Activated CD4-positive, alpha-beta memory T cell treated with anti-CD3 and anti-CD28 coated beads for 36 hours (primary cell): ENCODE measurements at regions not wholly inside any gene's neighbourhood (a gene's known extent, or its start where the extent isn't known, plus 50 kb on each side); places are given as distances from the start of the nearest gene placed in this dataset.

ENCODE experiments used
- CTCF ChIA-PET: fragments of 350-600 bp; sonication (Branson Sonifier 250); formaldehyde crosslinking; loops from one replicate; lab custom pipeline; 2021; ENCODE audit warnings: antibody characterized with exemption, inconsistent platforms; lab: Charles Lee
- POLR2A ChIA-PET: fragments of 350-600 bp; sonication (Branson Sonifier 250); formaldehyde crosslinking; loops from one replicate; lab custom pipeline; 2021; ENCODE audit warnings: antibody characterized with exemption; lab: Charles Lee
- DNase-seq: peaks from one replicate; pipeline ENCODE4 v3.0.0-alpha.2; 2020
- H3K27ac Mint-ChIP-seq: one replicate; pipeline ENCODE4 v1.8.0; 2021; ENCODE audit warnings: mixed read lengths
- H3K27me3 Mint-ChIP-seq: one replicate; pipeline ENCODE4 v1.8.0; 2021; ENCODE audit warnings: mixed read lengths
- H3K36me3 Mint-ChIP-seq: one replicate; pipeline ENCODE4 v1.8.0; 2021; ENCODE audit warnings: mixed read lengths
- H3K4me1 Mint-ChIP-seq: one replicate; pipeline ENCODE4 v1.8.0; 2021; ENCODE audit warnings: low read depth, mixed read lengths
- H3K4me3 Mint-ChIP-seq: one replicate; pipeline ENCODE4 v1.8.0; 2021; ENCODE audit warnings: mild to moderate bottlenecking, mixed read lengths
- H3K9me3 Mint-ChIP-seq: one replicate; pipeline ENCODE4 v1.8.0; 2021; ENCODE audit warnings: mixed read lengths
- intact Hi-C: fragments of 100-400 bp; cut with micrococcal nuclease; formaldehyde crosslinking; loops from one replicate; pipeline ENCODE4 v1.15.1; 2023

- no peak overlapping the region for H3K27ac Mint-ChIP-seq
- H3K9me3 Mint-ChIP-seq = peaks cover 11% of the 10 kb centered on the region
- no peak for DNase-seq
- H3K36me3 Mint-ChIP-seq = peaks cover 3% of the 10 kb centered on the region
- peaks cover 5% of the 10 kb centered on the region for H3K27me3 Mint-ChIP-seq
- intact Hi-C loops = no loop called here
- ChIA-PET CTCF (no interaction called here), POLR2A (no interaction called here)
- H3K4me3 Mint-ChIP-seq = no peak overlapping the region
- H3K4me1 Mint-ChIP-seq = no peaks in the 10 kb centered on the region
Measured at GRCh38 chr1:178020968-178021640, 51.2 kb upstream of the SEC16B start.

GRCh38 chr1:178021950-178022349 is 52.1 kb upstream of the SEC16B start:
- intact Hi-C loops = no loop called here
- Mint-ChIP-seq H3K36me3 (peaks cover 3% of the 10 kb centered on the region), H3K9me3 (peaks cover 11% of the 10 kb centered on the region), H3K4me1 (no peaks in the 10 kb centered on the region), H3K27ac (no peak overlapping the region), H3K27me3 (peaks cover 5% of the 10 kb centered on the region), H3K4me3 (no peak overlapping the region)
- CTCF ChIA-PET = no interaction called here
- no peak for DNase-seq
- POLR2A ChIA-PET = no interaction called here

DNA sequence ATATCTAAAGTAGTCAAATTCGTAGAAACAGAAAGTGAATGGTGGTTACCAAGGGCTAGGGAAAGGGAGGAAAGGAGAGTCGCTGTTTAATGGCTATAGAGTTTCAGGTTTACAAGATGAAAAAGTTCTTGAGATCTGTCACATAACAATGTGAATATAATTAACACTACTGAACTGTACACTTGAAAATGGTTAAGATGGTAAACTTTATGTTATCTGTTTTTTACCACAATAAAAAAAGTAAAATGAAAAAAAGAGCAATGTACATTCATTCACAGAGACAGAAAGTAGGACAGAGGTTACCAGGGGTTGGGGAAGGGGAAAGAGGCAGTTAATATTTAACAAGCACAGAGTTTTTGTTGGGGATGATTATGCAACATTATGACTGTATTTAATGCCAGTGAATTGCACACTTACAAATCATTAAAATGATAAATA is 53.3 kb upstream of the SEC16B start:
- no peaks in the 10 kb centered on the region for H3K36me3 Mint-ChIP-seq
- no peak overlapping the region for H3K4me3 Mint-ChIP-seq
- no peaks in the 10 kb centered on the region for H3K27me3 Mint-ChIP-seq
- H3K27ac Mint-ChIP-seq = no peak overlapping the region
- no peak for DNase-seq
- peaks cover 4% of the 10 kb centered on the region for H3K9me3 Mint-ChIP-seq
- CTCF ChIA-PET = no interaction called here
- intact Hi-C loops = no loop called here
- no peaks in the 10 kb centered on the region for H3K4me1 Mint-ChIP-seq
- POLR2A ChIA-PET = no interaction called here

- no peak overlapping the region for H3K4me3 Mint-ChIP-seq
- POLR2A ChIA-PET = no interaction called here
- no peaks in the 10 kb centered on the region for H3K4me1 Mint-ChIP-seq
- no peak overlapping the region for H3K27ac Mint-ChIP-seq
- no peaks in the 10 kb centered on the region for H3K27me3 Mint-ChIP-seq
- intact Hi-C loops = no loop called here
- DNase-seq = no peak
- CTCF ChIA-PET = no interaction called here
- H3K36me3 Mint-ChIP-seq = no peaks in the 10 kb centered on the region
- no peaks in the 10 kb centered on the region for H3K9me3 Mint-ChIP-seq
Measured at GRCh38 chr1:178024504-178024903, 54.6 kb upstream of the SEC16B start.

DNA sequence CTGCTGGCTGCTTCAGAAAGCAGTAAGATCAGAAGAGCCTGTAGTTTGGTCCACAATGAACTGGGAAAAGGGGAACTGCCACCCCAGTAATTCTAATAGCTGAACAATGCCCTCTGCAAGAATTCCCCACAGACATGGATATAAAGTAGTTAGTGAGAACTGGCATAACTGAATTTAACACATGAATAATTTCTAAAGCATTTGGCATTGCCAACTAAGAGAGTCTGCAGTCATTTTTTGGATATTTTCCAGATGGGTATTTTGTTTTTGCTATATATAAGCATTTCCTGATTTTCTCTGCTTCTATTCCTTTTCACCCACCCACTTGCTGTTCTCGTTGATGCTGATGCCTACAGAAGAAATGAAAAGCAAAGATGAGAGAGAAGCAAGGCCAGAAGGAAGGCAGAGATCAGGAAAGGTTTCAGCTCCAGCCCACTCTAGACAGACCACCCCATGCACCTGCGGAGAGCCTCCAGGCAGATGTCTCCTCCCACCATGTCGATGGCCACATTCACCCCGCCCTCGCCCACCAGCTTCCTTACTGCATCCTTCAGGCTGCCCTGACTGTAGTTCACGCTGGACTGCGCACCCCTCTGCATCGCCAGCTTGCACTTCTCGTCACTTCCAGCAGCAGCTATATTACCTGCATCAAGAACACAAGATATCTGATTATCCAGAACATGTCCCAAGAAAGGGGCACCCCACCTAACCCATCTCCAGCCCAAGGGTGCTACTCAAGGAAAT is 55.9 kb upstream of the SEC16B start:
- Mint-ChIP-seq H3K4me1 (no peaks in the 10 kb centered on the region), H3K9me3 (no peaks in the 10 kb centered on the region), H3K27ac (no peak overlapping the region), H3K36me3 (no peaks in the 10 kb centered on the region), H3K27me3 (no peaks in the 10 kb centered on the region), H3K4me3 (no peak overlapping the region)
- intact Hi-C loops = no loop called here
- ChIA-PET CTCF (no interaction called here), POLR2A (no interaction called here)
- DNase-seq = no peak

- H3K9me3 Mint-ChIP-seq = no peaks in the 10 kb centered on the region
- intact Hi-C loops = no loop called here
- H3K27me3 Mint-ChIP-seq = no peaks in the 10 kb centered on the region
- no peak overlapping the region for H3K27ac Mint-ChIP-seq
- H3K4me1 Mint-ChIP-seq = no peaks in the 10 kb centered on the region
- H3K4me3 Mint-ChIP-seq = no peak overlapping the region
- CTCF ChIA-PET = no interaction called here
- POLR2A ChIA-PET = no interaction called here
- DNase-seq = no peak
- H3K36me3 Mint-ChIP-seq = no peaks in the 10 kb centered on the region
Measured at GRCh38 chr1:178028841-178029481, 59.1 kb upstream of the SEC16B start.

- no peaks in the 10 kb centered on the region for H3K27me3 Mint-ChIP-seq
- H3K4me3 Mint-ChIP-seq = no peak overlapping the region
- no peak overlapping the region for H3K27ac Mint-ChIP-seq
- no peaks in the 10 kb centered on the region for H3K4me1 Mint-ChIP-seq
- no peaks in the 10 kb centered on the region for H3K9me3 Mint-ChIP-seq
- CTCF ChIA-PET = no interaction called here
- POLR2A ChIA-PET = no interaction called here
- no peak for DNase-seq
- intact Hi-C loops = no loop called here
- H3K36me3 Mint-ChIP-seq = no peaks in the 10 kb centered on the region
Measured at GRCh38 chr1:178030467-178030866, 60.6 kb upstream of the SEC16B start.

GRCh38 chr1:178031856-178032320 is 62.0 kb upstream of the RASAL2 start:
- H3K4me3 Mint-ChIP-seq = no peak overlapping the region
- intact Hi-C loops = no loop called here
- H3K9me3 Mint-ChIP-seq = peaks cover 3% of the 10 kb centered on the region
- no peak overlapping the region for H3K27ac Mint-ChIP-seq
- H3K4me1 Mint-ChIP-seq = no peaks in the 10 kb centered on the region
- peak; percentile 33 for DNase-seq
- POLR2A ChIA-PET = no interaction called here
- CTCF ChIA-PET = interaction anchor here (0.8 to 1.0 kb wide), 2 partner anchors 15 to 18 kb away, joined by 3 read pairs; no protein-coding TSS in a partner anchor
- peaks cover under 1% of the 10 kb centered on the region for H3K27me3 Mint-ChIP-seq
- no peaks in the 10 kb centered on the region for H3K36me3 Mint-ChIP-seq

DNA sequence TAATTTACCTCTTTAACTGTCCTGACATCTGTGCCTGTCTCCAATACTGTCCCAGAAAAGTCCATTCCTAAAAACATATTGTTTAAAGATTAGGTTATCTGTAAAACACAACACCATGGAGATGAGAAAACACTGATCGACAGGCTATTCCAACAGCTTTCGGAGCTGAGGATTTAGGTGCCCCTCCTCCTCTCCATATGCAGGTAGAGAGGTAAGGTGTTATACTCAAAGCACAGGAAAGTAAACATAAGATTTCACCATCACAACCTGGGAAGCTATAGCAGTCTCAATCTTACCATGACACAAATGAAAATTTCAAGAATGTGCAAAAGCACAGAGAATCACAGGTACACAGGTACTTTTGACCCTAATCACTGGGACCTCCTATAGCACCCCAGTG is 60.9 kb upstream of the RASAL2 start:
- no peaks in the 10 kb centered on the region for H3K36me3 Mint-ChIP-seq
- ChIA-PET POLR2A (no interaction called here), CTCF (no interaction called here)
- peaks cover 5% of the 10 kb centered on the region for H3K27me3 Mint-ChIP-seq
- no peak overlapping the region for H3K4me3 Mint-ChIP-seq
- no peak overlapping the region for H3K27ac Mint-ChIP-seq
- peaks cover 3% of the 10 kb centered on the region for H3K9me3 Mint-ChIP-seq
- intact Hi-C loops = no loop called here
- no peak for DNase-seq
- H3K4me1 Mint-ChIP-seq = no peaks in the 10 kb centered on the region

DNA sequence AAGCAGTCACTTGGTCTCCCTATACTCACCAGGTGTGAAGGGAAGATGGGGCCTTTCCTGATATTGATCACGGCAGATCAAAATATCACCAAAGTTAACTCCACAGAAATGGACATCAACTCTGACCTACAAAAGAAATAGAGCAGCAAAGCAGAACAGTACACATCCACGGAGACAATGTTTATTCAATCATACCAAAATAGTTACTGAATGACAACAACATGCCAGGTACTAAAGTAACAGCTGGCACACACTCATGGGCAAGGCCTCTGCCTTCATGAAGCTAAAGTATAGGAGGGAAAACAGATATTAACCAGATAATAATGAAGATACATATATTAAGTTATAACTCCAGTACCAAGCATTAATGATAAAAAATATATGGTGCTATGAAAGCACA is 59.2 kb upstream of the RASAL2 start:
- DNase-seq = no peak
- intact Hi-C loops = no loop called here
- peaks cover 8% of the 10 kb centered on the region for H3K27me3 Mint-ChIP-seq
- no peaks in the 10 kb centered on the region for H3K36me3 Mint-ChIP-seq
- H3K27ac Mint-ChIP-seq = no peak overlapping the region
- H3K9me3 Mint-ChIP-seq = peaks cover 3% of the 10 kb centered on the region
- no peaks in the 10 kb centered on the region for H3K4me1 Mint-ChIP-seq
- H3K4me3 Mint-ChIP-seq = no peak overlapping the region
- ChIA-PET CTCF (interaction anchor here (0.5 to 1.5 kb wide), 2 partner anchors 16 to 264 kb away, joined by 3 read pairs; no protein-coding TSS in a partner anchor), POLR2A (no interaction called here)

- H3K4me1 Mint-ChIP-seq = no peaks in the 10 kb centered on the region
- H3K27ac Mint-ChIP-seq = no peak overlapping the region
- H3K9me3 Mint-ChIP-seq = peaks cover 7% of the 10 kb centered on the region
- no peak overlapping the region for H3K4me3 Mint-ChIP-seq
- DNase-seq = no peak
- no peaks in the 10 kb centered on the region for H3K36me3 Mint-ChIP-seq
- peaks cover 8% of the 10 kb centered on the region for H3K27me3 Mint-ChIP-seq
- intact Hi-C loops = no loop called here
- ChIA-PET CTCF (no interaction called here), POLR2A (no interaction called here)
Measured at GRCh38 chr1:178036090-178036489, 57.8 kb upstream of the RASAL2 start.

GRCh38 chr1:178037510-178038253 is 56.2 kb upstream of the RASAL2 start:
- intact Hi-C loops = no loop called here
- ChIA-PET POLR2A (no interaction called here), CTCF (no interaction called here)
- Mint-ChIP-seq H3K27ac (no peak overlapping the region), H3K27me3 (peaks cover 8% of the 10 kb centered on the region), H3K4me3 (no peak overlapping the region), H3K9me3 (peaks cover 16% of the 10 kb centered on the region), H3K36me3 (no peaks in the 10 kb centered on the region), H3K4me1 (no peaks in the 10 kb centered on the region)
- no peak for DNase-seq
